ENCODE measurements at regions not wholly inside any gene's neighbourhood (a gene's known extent, or its start where the extent isn't known, plus 50 kb on each side); places are given as distances from the start of the nearest gene placed in this dataset.

DNA sequence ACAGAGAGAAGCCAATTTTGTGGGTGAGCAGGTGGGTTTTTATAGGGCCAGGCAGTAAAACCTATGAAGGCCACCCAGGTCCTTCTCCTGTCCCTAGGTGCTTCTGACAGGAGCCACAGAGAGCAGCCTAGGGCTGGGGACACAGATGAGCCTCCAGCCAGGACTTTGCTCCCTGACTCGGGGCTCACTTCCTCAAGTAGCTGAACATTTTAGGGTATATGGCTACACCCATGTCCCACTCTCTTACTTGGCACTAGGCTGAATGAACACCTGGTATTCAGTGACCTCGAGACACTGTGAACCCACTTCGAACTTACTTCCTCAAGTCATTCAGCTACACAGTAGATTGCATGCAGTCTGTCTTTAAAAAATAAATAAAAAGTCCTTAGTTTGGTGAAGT lies 217.3 kb downstream of the MID1IP1 start:
- Histone ChIP-seq H3K9me3 (ENCODE audit: insufficient read depth, low read length) (no peaks in the 10 kb centered on the region), H3K4me3 (ENCODE audit: insufficient read depth, low read length, poor library complexity, severe bottlenecking) (no peak overlapping the region), H3K27ac (ENCODE audit: low read depth, low read length) (no peak overlapping the region), H3F3A (ENCODE audit: insufficient read depth) (no peaks in the 10 kb centered on the region), H2AFZ (ENCODE audit: low read depth, low read length, severe bottlenecking) (no peak overlapping the region), H3K36me3 (ENCODE audit: low read length) (no peaks in the 10 kb centered on the region), H3K79me2 (ENCODE audit: insufficient read depth, low read length) (no peaks in the 10 kb centered on the region), H3K4me2 (ENCODE audit: low read depth, low read length, poor library complexity, severe bottlenecking) (no peak overlapping the region), H3K9ac (ENCODE audit: low read length) (no peak overlapping the region), H3K9me2 (replicated peaks; ENCODE audit: insufficient read depth, low read length) (no peaks in the 10 kb centered on the region), H4K20me1 (ENCODE audit: low read depth, low read length) (no peaks in the 10 kb centered on the region), H3K27me3 (ENCODE audit: low read length) (no peaks in the 10 kb centered on the region)
- no peak for TF ChIP-seq EZH2phosphoT487 (conservative IDR thresholded peaks at IDR 0.05; ENCODE audit: low read length)
- TF ChIP-seq, protein P1, sequence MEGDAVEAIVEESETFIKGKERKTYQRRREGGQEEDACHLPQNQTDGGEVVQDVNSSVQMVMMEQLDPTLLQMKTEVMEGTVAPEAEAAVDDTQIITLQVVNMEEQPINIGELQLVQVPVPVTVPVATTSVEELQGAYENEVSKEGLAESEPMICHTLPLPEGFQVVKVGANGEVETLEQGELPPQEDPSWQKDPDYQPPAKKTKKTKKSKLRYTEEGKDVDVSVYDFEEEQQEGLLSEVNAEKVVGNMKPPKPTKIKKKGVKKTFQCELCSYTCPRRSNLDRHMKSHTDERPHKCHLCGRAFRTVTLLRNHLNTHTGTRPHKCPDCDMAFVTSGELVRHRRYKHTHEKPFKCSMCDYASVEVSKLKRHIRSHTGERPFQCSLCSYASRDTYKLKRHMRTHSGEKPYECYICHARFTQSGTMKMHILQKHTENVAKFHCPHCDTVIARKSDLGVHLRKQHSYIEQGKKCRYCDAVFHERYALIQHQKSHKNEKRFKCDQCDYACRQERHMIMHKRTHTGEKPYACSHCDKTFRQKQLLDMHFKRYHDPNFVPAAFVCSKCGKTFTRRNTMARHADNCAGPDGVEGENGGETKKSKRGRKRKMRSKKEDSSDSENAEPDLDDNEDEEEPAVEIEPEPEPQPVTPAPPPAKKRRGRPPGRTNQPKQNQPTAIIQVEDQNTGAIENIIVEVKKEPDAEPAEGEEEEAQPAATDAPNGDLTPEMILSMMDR (IDR thresholded peaks at IDR 0.05; ENCODE audit: insufficient read depth, low read length, poor library complexity, severe bottlenecking) = no peak

DNA sequence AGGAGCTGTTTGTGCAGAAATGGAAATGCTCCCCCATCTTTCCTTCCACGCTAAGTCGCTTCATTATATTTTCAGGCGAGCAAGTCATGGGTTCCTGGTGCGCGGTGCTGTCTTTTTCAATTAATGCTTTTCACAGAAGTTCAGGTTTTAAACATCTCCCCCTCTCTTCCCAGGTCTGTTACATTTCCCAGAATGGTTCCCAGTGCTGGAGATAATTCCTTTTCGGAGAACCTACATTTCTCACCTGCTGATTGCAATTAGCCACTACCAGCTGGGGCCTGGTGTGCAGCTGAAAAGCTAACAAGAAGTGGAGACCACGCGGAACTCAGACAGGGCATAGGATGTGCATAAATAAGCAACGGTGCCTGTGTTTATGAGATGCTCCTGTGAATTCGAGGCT lies 217.8 kb downstream of the MID1IP1 start:
- TF ChIP-seq, protein P1 (IDR thresholded peaks at IDR 0.05; ENCODE audit: insufficient read depth, low read length, poor library complexity, severe bottlenecking) = no peak
- no peak for TF ChIP-seq EZH2phosphoT487 (conservative IDR thresholded peaks at IDR 0.05; ENCODE audit: low read length)
- H3K9ac ChIP-seq (ENCODE audit: low read length) = no peak overlapping the region
- no peak overlapping the region for H3K27ac ChIP-seq (ENCODE audit: low read depth, low read length)
- no peaks in the 10 kb centered on the region for H4K20me1 ChIP-seq (ENCODE audit: low read depth, low read length)
- no peaks in the 10 kb centered on the region for H3K36me3 ChIP-seq (ENCODE audit: low read length)
- H3K4me2 ChIP-seq (ENCODE audit: low read depth, low read length, poor library complexity, severe bottlenecking) = no peak overlapping the region
- no peak overlapping the region for H2AFZ ChIP-seq (ENCODE audit: low read depth, low read length, severe bottlenecking)
- no peaks in the 10 kb centered on the region for H3K9me2 ChIP-seq (replicated peaks; ENCODE audit: insufficient read depth, low read length)
- H3F3A ChIP-seq (ENCODE audit: insufficient read depth) = no peaks in the 10 kb centered on the region
- no peaks in the 10 kb centered on the region for H3K27me3 ChIP-seq (ENCODE audit: low read length)
- no peaks in the 10 kb centered on the region for H3K79me2 ChIP-seq (ENCODE audit: insufficient read depth, low read length)
- H3K9me3 ChIP-seq (ENCODE audit: insufficient read depth, low read length) = no peaks in the 10 kb centered on the region
- H3K4me3 ChIP-seq (ENCODE audit: insufficient read depth, low read length, poor library complexity, severe bottlenecking) = no peak overlapping the region

DNA sequence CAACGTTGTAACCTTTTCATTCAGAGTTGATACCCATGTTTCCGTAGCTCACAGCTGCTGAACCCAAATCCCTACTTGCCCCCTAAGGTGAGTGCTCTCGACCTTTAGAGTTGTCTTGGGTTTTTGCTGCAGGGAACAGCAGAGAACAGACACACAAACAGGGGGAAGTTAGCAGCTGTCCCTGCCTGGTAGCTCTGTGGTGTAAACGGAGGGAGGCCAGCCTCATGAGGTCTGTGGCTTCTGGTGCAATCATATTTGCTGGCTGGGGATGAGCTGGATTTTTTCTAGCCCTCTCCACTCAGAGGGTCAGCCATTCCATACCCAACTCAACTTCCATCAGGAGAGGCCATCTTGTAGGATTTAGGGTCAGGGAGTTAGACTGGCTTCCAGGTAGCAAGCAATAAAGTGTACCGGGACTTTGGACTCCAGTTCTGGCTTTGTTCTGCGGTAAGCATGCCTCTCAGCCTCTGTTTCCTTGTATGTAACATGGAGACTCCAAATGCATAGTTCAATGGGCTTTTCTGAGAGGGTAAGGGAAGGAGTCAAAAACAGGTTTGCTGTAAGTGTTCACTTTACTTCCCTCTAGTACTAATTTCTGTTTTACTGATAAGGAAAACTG lies 218.9 kb downstream of the MID1IP1 start:
- Histone ChIP-seq H3K4me3 (ENCODE audit: insufficient read depth, low read length, poor library complexity, severe bottlenecking) (no peak overlapping the region), H3K36me3 (ENCODE audit: low read length) (no peaks in the 10 kb centered on the region), H2AFZ (ENCODE audit: low read depth, low read length, severe bottlenecking) (no peak overlapping the region), H3K9ac (ENCODE audit: low read length) (no peak overlapping the region), H3K9me2 (replicated peaks; ENCODE audit: insufficient read depth, low read length) (no peaks in the 10 kb centered on the region), H3K27me3 (ENCODE audit: low read length) (no peaks in the 10 kb centered on the region), H3K79me2 (ENCODE audit: insufficient read depth, low read length) (no peaks in the 10 kb centered on the region), H3K9me3 (ENCODE audit: insufficient read depth, low read length) (no peaks in the 10 kb centered on the region), H4K20me1 (ENCODE audit: low read depth, low read length) (no peaks in the 10 kb centered on the region), H3F3A (ENCODE audit: insufficient read depth) (no peaks in the 10 kb centered on the region), H3K4me2 (ENCODE audit: low read depth, low read length, poor library complexity, severe bottlenecking) (no peak overlapping the region), H3K27ac (ENCODE audit: low read depth, low read length) (no peak overlapping the region)
- no peak for TF ChIP-seq EZH2phosphoT487 (conservative IDR thresholded peaks at IDR 0.05; ENCODE audit: low read length)

DNA sequence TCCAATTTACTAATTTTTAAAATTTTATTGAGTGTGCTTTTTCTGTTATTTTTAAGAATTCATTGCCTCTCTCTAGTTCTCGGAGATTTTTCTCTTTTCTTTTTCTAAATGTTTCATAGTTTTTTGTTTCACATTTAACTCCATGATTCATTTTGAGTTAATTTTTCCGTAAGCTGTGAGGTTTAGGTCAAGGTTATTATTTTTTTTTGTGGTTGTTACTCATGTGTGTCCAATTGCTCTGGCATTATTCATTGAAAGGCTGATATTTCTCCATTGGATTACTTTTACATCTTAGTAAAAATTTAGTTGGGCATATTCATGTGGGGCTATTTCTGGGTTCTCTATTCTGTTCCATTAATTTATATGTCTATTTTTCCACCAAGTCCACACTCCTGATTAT lies 220.8 kb downstream of the MID1IP1 start:
- H3K36me3 ChIP-seq (ENCODE audit: low read length) = no peaks in the 10 kb centered on the region

More for the DNA sequence above, 220.8 kb downstream of the MID1IP1 start:
- no peaks in the 10 kb centered on the region for H4K20me1 ChIP-seq (ENCODE audit: low read depth, low read length)
- no peak overlapping the region for H3K4me3 ChIP-seq (ENCODE audit: insufficient read depth, low read length, poor library complexity, severe bottlenecking)
- no peak overlapping the region for H3K27ac ChIP-seq (ENCODE audit: low read depth, low read length)
- no peaks in the 10 kb centered on the region for H3K27me3 ChIP-seq (ENCODE audit: low read length)
- no peaks in the 10 kb centered on the region for H3K9me3 ChIP-seq (ENCODE audit: insufficient read depth, low read length)
- H3K4me2 ChIP-seq (ENCODE audit: low read depth, low read length, poor library complexity, severe bottlenecking) = no peak overlapping the region
- H3K9ac ChIP-seq (ENCODE audit: low read length) = no peak overlapping the region
- TF ChIP-seq, protein P1 (IDR thresholded peaks at IDR 0.05; ENCODE audit: insufficient read depth, low read length, poor library complexity, severe bottlenecking) = no peak
- no peak for TF ChIP-seq EZH2phosphoT487 (conservative IDR thresholded peaks at IDR 0.05; ENCODE audit: low read length)
- H3K79me2 ChIP-seq (ENCODE audit: insufficient read depth, low read length) = no peaks in the 10 kb centered on the region
- no peak overlapping the region for H2AFZ ChIP-seq (ENCODE audit: low read depth, low read length, severe bottlenecking)
- no peaks in the 10 kb centered on the region for H3F3A ChIP-seq (ENCODE audit: insufficient read depth)
- H3K9me2 ChIP-seq (replicated peaks; ENCODE audit: insufficient read depth, low read length) = no peaks in the 10 kb centered on the region
